ENCODE measurements at regions not wholly inside any gene's neighbourhood (a gene's known extent, or its start where the extent isn't known, plus 50 kb on each side); places are given as distances from the start of the nearest gene placed in this dataset.

DNA sequence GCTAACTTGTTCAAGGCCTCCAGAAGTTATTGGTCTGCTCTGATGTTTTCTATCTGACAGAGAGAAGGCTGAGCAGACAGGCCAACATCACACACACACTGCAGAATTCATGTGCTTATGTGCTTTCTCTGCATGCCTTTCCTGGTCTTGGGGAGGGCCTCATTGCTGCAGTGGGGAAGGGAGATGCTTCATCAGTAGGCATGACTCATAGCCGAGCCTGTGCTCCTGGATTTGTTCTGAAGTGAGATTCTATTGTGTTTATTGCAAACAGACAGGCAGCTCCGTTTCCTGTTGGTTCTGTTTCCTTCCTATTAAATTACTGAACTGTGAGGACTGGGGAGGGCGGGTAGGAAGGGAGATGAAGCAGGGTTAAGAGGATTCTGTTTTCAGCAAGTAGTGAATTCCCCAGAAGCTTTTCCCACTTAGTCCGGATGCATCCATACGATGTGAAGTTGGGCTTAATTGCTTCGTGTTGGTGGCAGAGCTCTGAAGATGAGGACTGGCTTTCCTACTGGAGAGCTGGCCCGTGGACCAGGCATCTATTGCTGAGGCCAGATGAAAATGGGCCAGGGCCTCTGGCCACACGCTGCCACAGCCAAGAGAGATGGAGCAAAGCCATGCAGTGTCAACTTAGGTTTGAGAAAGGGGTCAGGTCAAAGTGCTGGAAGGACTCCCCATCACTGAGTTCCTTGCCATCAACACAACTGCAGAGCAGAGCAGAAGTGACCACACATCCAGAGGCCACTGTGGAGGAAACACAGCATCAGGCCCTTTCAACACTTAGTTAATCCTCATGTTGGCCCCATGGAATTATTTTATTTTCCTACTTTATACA lies 179.3 kb downstream of the UTP18 start:
- no peak overlapping the region for H3K27ac ChIP-seq (ENCODE audit: low read length)
- H3K36me3 ChIP-seq (ENCODE audit: control insufficient read depth in 1 of 2, insufficient read depth in 2 of 2, low read length in 2 of 2), result no peaks in the 10 kb centered on the region
- H3K27me3 ChIP-seq (ENCODE audit: low read depth, low read length), result no peaks in the 10 kb centered on the region
- no peak overlapping the region for H3K4me3 ChIP-seq (ENCODE audit: low read depth in 1 of 2, low read length in 2 of 2)
- H3K4me1 ChIP-seq (ENCODE audit: control insufficient read depth in 1 of 2, insufficient read depth in 2 of 2, low read length in 2 of 2), result no peaks in the 10 kb centered on the region
- peaks cover 0 to 4% of the 10 kb centered on the region in 2 donors for H3K9me3 ChIP-seq (ENCODE audit: control insufficient read depth in 1 of 2, low read length in 2 of 2)

DNA sequence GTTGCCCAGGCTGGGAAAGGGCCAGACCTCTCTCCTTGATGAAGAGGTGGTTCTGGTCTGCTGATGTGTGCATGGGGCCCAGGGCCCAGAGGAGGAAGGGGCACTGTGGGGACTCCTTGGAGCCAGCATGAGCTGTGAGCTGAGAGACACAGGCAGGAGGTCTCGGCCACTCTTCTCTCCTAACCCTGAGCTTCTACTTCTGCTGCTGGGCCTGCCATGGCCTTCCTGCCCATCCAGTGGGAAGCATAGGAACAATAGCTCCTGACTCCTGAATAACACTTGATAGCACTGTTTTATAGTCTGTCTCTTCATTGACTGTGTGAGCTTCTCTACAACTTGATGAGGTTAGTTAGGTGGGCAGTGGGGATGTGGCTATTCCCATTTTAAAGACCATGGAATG lies 181.1 kb downstream of the UTP18 start:
- Histone ChIP-seq H3K9me3 (ENCODE audit: control insufficient read depth in 1 of 2, low read length in 2 of 2) (peaks cover 0 to 4% of the 10 kb centered on the region in 2 donors), H3K27ac (ENCODE audit: low read length) (no peak overlapping the region), H3K4me1 (ENCODE audit: control insufficient read depth in 1 of 2, insufficient read depth in 2 of 2, low read length in 2 of 2) (no peaks in the 10 kb centered on the region), H3K36me3 (ENCODE audit: control insufficient read depth in 1 of 2, insufficient read depth in 2 of 2, low read length in 2 of 2) (no peaks in the 10 kb centered on the region), H3K4me3 (ENCODE audit: low read depth in 1 of 2, low read length in 2 of 2) (no peak overlapping the region), H3K27me3 (ENCODE audit: low read depth, low read length) (no peaks in the 10 kb centered on the region)

GRCh38 chr17:51442088-51442865 lies 181.9 kb downstream of the UTP18 start:
- Histone ChIP-seq H3K4me1 (ENCODE audit: control insufficient read depth in 1 of 2, insufficient read depth in 2 of 2, low read length in 2 of 2) (no peaks in the 10 kb centered on the region), H3K4me3 (ENCODE audit: low read depth in 1 of 2, low read length in 2 of 2) (no peak overlapping the region), H3K27me3 (ENCODE audit: low read depth, low read length) (no peaks in the 10 kb centered on the region), H3K27ac (ENCODE audit: low read length) (no peak overlapping the region), H3K9me3 (ENCODE audit: control insufficient read depth in 1 of 2, low read length in 2 of 2) (peaks cover 0 to 4% of the 10 kb centered on the region in 2 donors), H3K36me3 (ENCODE audit: control insufficient read depth in 1 of 2, insufficient read depth in 2 of 2, low read length in 2 of 2) (no peaks in the 10 kb centered on the region)

GRCh38 chr17:51443646-51444045 lies 183.3 kb downstream of the UTP18 start:
- Histone ChIP-seq H3K36me3 (ENCODE audit: control insufficient read depth in 1 of 2, insufficient read depth in 2 of 2, low read length in 2 of 2) (no peaks in the 10 kb centered on the region), H3K4me1 (ENCODE audit: control insufficient read depth in 1 of 2, insufficient read depth in 2 of 2, low read length in 2 of 2) (no peaks in the 10 kb centered on the region), H3K4me3 (ENCODE audit: low read depth in 1 of 2, low read length in 2 of 2) (no peak overlapping the region), H3K9me3 (ENCODE audit: control insufficient read depth in 1 of 2, low read length in 2 of 2) (peaks cover 0 to 4% of the 10 kb centered on the region in 2 donors), H3K27ac (ENCODE audit: low read length) (no peak overlapping the region), H3K27me3 (ENCODE audit: low read depth, low read length) (no peaks in the 10 kb centered on the region)

GRCh38 chr17:51445946-51446345 lies 185.6 kb downstream of the UTP18 start:
- Histone ChIP-seq H3K9me3 (ENCODE audit: control insufficient read depth in 1 of 2, low read length in 2 of 2) (peaks cover 0 to 4% of the 10 kb centered on the region in 2 donors), H3K36me3 (ENCODE audit: control insufficient read depth in 1 of 2, insufficient read depth in 2 of 2, low read length in 2 of 2) (no peaks in the 10 kb centered on the region), H3K4me3 (ENCODE audit: low read depth in 1 of 2, low read length in 2 of 2) (no peak overlapping the region), H3K27me3 (ENCODE audit: low read depth, low read length) (no peaks in the 10 kb centered on the region), H3K27ac (ENCODE audit: low read length) (no peak overlapping the region), H3K4me1 (ENCODE audit: control insufficient read depth in 1 of 2, insufficient read depth in 2 of 2, low read length in 2 of 2) (no peaks in the 10 kb centered on the region)

DNA sequence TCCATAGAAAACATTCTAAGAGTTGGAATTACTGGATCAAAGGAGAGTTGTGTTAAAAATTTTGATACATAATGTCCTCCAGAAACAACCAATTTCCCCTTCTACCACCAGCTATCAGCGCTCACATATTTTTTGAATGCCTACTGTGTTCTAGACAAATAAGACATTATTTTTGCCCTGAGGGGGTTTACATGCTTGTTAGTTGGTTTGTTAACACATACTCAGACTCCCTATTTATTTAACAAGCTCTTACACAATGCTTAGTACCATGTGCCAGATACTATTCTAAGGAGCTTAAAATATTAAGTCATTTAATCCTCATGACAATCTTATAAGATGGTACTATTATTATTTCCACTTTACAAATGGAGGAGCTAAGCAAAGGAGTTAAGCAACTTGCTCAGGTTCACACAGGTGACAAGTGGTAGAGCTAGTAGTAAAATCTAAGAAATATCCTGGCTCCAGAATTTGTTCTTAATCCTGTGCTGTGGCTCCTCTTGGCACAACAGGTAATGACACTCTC lies 194.2 kb downstream of the UTP18 start:
- Histone ChIP-seq H3K27ac (ENCODE audit: low read length) (no peak overlapping the region), H3K4me1 (ENCODE audit: control insufficient read depth in 1 of 2, insufficient read depth in 2 of 2, low read length in 2 of 2) (no peaks in the 10 kb centered on the region), H3K9me3 (ENCODE audit: control insufficient read depth in 1 of 2, low read length in 2 of 2) (no peaks in the 10 kb centered on the region), H3K36me3 (ENCODE audit: control insufficient read depth in 1 of 2, insufficient read depth in 2 of 2, low read length in 2 of 2) (no peaks in the 10 kb centered on the region), H3K4me3 (ENCODE audit: low read depth in 1 of 2, low read length in 2 of 2) (no peak overlapping the region), H3K27me3 (ENCODE audit: low read depth, low read length) (no peaks in the 10 kb centered on the region)

DNA sequence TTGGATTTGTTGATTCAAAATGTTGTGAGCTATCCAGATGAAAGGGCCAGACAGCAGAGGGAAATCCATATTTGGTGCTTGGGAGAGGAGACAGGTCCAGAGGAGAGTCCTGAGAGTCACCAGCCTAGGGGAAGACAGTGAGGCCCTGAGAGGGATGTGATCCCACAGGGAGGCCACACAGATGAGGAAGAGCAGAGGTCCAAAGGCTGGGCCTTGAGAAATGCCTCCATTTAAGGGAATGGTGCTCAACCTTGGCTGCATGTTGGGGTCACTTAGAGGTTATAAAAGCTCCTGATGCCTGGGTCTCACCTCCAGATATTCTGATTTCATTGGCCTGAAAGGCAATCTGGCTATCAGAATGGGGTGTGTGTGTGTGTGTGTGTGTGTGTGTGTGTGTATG lies 194.9 kb downstream of the UTP18 start:
- H3K9me3 ChIP-seq (ENCODE audit: control insufficient read depth in 1 of 2, low read length in 2 of 2), result no peaks in the 10 kb centered on the region
- no peak overlapping the region for H3K4me3 ChIP-seq (ENCODE audit: low read depth in 1 of 2, low read length in 2 of 2)
- no peaks in the 10 kb centered on the region for H3K4me1 ChIP-seq (ENCODE audit: control insufficient read depth in 1 of 2, insufficient read depth in 2 of 2, low read length in 2 of 2)
- no peaks in the 10 kb centered on the region for H3K36me3 ChIP-seq (ENCODE audit: control insufficient read depth in 1 of 2, insufficient read depth in 2 of 2, low read length in 2 of 2)
- no peak overlapping the region for H3K27ac ChIP-seq (ENCODE audit: low read length)
- H3K27me3 ChIP-seq (ENCODE audit: low read depth, low read length), result no peaks in the 10 kb centered on the region

GRCh38 chr17:51455931-51456330 lies 195.6 kb downstream of the UTP18 start:
- H3K27ac ChIP-seq (ENCODE audit: low read length), result no peak overlapping the region
- H3K4me1 ChIP-seq (ENCODE audit: control insufficient read depth in 1 of 2, insufficient read depth in 2 of 2, low read length in 2 of 2), result no peaks in the 10 kb centered on the region
- H3K9me3 ChIP-seq (ENCODE audit: control insufficient read depth in 1 of 2, low read length in 2 of 2), result no peaks in the 10 kb centered on the region
- no peaks in the 10 kb centered on the region for H3K27me3 ChIP-seq (ENCODE audit: low read depth, low read length)
- no peak overlapping the region for H3K4me3 ChIP-seq (ENCODE audit: low read depth in 1 of 2, low read length in 2 of 2)
- H3K36me3 ChIP-seq (ENCODE audit: control insufficient read depth in 1 of 2, insufficient read depth in 2 of 2, low read length in 2 of 2), result no peaks in the 10 kb centered on the region

- Histone ChIP-seq H3K9me3 (ENCODE audit: control insufficient read depth in 1 of 2, low read length in 2 of 2) (no peaks in the 10 kb centered on the region), H3K36me3 (ENCODE audit: control insufficient read depth in 1 of 2, insufficient read depth in 2 of 2, low read length in 2 of 2) (no peaks in the 10 kb centered on the region), H3K4me1 (ENCODE audit: control insufficient read depth in 1 of 2, insufficient read depth in 2 of 2, low read length in 2 of 2) (no peaks in the 10 kb centered on the region), H3K4me3 (ENCODE audit: low read depth in 1 of 2, low read length in 2 of 2) (no peak overlapping the region), H3K27me3 (ENCODE audit: low read depth, low read length) (no peaks in the 10 kb centered on the region), H3K27ac (ENCODE audit: low read length) (no peak overlapping the region)
Observed at GRCh38 chr17:51456942-51457341, 196.6 kb downstream of the UTP18 start.

GRCh38 chr17:51461578-51462004 lies 201.2 kb downstream of the UTP18 start:
- H3K36me3 ChIP-seq (ENCODE audit: control insufficient read depth in 1 of 2, insufficient read depth in 2 of 2, low read length in 2 of 2), result no peaks in the 10 kb centered on the region
- no peaks in the 10 kb centered on the region for H3K9me3 ChIP-seq (ENCODE audit: control insufficient read depth in 1 of 2, low read length in 2 of 2)
- no peaks in the 10 kb centered on the region for H3K27me3 ChIP-seq (ENCODE audit: low read depth, low read length)
- no peaks in the 10 kb centered on the region for H3K4me1 ChIP-seq (ENCODE audit: control insufficient read depth in 1 of 2, insufficient read depth in 2 of 2, low read length in 2 of 2)
- H3K4me3 ChIP-seq (ENCODE audit: low read depth in 1 of 2, low read length in 2 of 2), result no peak overlapping the region
- H3K27ac ChIP-seq (ENCODE audit: low read length), result no peak overlapping the region

- H3K9me3 ChIP-seq (ENCODE audit: control insufficient read depth in 1 of 2, low read length in 2 of 2), result no peaks in the 10 kb centered on the region
- no peaks in the 10 kb centered on the region for H3K36me3 ChIP-seq (ENCODE audit: control insufficient read depth in 1 of 2, insufficient read depth in 2 of 2, low read length in 2 of 2)
- no peaks in the 10 kb centered on the region for H3K4me1 ChIP-seq (ENCODE audit: control insufficient read depth in 1 of 2, insufficient read depth in 2 of 2, low read length in 2 of 2)
- H3K27ac ChIP-seq (ENCODE audit: low read length), result no peak overlapping the region
- no peak overlapping the region for H3K4me3 ChIP-seq (ENCODE audit: low read depth in 1 of 2, low read length in 2 of 2)
- H3K27me3 ChIP-seq (ENCODE audit: low read depth, low read length), result no peaks in the 10 kb centered on the region
Observed at GRCh38 chr17:51463353-51463752, 203.0 kb downstream of the UTP18 start.

Measured in muscle layer of duodenum (tissue), 2 donors.